Stomach (tissue), 4 donors: ENCODE measurements at regions not wholly inside any gene's neighbourhood (a gene's known extent, or its start where the extent isn't known, plus 50 kb on each side); places are given as distances from the start of the nearest gene placed in this dataset.

Experiments used
- POLR2A ChIP-seq, 4 donors: fragments of 450-650 bp; IDR thresholded peaks; one replicate each; pipeline ENCODE4 v1.6.1; 2016; ENCODE audit warnings: antibody characterized with exemption in 4 of 4, control low read depth in 2 of 4, mild to moderate bottlenecking in 1 of 4, moderate library complexity in 1 of 4
- POLR2AphosphoS5 ChIP-seq, 3 donors: sonication (generic); formaldehyde crosslinking; IDR thresholded peaks; one replicate each; pipeline ENCODE4 v1.6.1; 2016; ENCODE audit warnings: antibody characterized with exemption in 3 of 3
- TF ChIP-seq, protein P1 (sequence below), 7 experiments: fragments of 450-650 bp in 4 of 7; fragments of 200-600 bp in 3 of 7; sonication (generic) in 3 of 7; IDR thresholded peaks; one replicate each; pipeline ENCODE4 v1.5.1; 2016 to 2019; ENCODE audit warnings: antibody characterized with exemption in 7 of 7, control low read depth in 2 of 7, mild to moderate bottlenecking in 1 of 7

DNA sequence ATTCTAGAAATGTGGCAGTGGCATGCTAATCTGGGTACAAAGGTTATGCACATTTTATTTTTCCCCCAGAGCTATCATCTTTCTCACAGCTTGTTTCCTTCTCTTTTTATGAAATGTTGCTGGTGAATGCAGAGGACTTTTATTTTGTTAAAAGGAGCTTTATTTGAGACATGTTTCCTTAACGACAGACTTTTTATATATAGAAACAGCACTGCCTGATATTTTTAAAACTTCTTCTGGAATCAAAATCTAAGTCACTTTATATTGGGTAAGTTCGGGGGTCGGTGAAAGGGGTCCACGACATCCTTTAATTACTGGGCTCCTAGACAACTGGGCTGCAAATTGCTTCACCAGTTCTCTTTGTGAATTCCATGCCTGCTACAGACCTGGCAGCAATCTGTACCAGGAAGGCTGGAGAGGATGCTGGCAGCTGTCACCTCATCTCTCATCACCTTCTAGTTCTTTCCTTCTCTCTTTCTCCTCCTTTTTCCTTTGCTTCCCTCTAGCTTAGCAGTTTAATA lies 464.7 kb downstream of the PDCD6IP start:
- no peak for TF ChIP-seq POLR2A (IDR thresholded peaks at IDR 0.05)
- TF ChIP-seq, protein P1, sequence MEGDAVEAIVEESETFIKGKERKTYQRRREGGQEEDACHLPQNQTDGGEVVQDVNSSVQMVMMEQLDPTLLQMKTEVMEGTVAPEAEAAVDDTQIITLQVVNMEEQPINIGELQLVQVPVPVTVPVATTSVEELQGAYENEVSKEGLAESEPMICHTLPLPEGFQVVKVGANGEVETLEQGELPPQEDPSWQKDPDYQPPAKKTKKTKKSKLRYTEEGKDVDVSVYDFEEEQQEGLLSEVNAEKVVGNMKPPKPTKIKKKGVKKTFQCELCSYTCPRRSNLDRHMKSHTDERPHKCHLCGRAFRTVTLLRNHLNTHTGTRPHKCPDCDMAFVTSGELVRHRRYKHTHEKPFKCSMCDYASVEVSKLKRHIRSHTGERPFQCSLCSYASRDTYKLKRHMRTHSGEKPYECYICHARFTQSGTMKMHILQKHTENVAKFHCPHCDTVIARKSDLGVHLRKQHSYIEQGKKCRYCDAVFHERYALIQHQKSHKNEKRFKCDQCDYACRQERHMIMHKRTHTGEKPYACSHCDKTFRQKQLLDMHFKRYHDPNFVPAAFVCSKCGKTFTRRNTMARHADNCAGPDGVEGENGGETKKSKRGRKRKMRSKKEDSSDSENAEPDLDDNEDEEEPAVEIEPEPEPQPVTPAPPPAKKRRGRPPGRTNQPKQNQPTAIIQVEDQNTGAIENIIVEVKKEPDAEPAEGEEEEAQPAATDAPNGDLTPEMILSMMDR (IDR thresholded peaks at IDR 0.05) = no peak
- TF ChIP-seq POLR2AphosphoS5 (IDR thresholded peaks at IDR 0.05) = no peak
